ENCODE measurements at regions not wholly inside any gene's neighbourhood (a gene's known extent, or its start where the extent isn't known, plus 50 kb on each side); places are given as distances from the start of the nearest gene placed in this dataset.

DNA sequence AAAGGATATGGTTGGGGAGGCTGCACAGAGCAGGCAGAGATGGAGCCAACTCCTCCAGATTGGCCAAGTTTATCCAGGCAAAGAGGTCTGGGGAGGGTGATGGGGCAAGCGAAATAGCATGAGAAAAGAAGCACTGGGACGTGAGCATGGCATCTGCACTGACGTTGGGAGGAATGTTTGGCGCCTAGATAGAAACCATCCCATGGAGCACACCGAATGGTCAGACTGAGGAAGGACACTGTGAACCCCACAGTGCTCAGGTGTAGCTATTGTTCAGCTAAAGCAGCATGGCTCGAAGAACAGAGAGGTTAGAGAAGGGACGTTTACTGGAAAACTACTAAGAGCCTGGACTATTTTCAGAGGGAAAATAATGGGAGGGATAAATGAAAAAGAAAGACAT lies 387.1 kb downstream of the EMP1 start:
- no peaks in the 10 kb centered on the region for H3K36me3 ChIP-seq (ENCODE audit: control insufficient read depth, insufficient read depth, low read length)
- H3K4me3 ChIP-seq (ENCODE audit: insufficient read depth, low read depth, low read length, poor library complexity, severe bottlenecking): no peak overlapping the region
- H3K9me3 ChIP-seq (ENCODE audit: control insufficient read depth, low read length): no peaks in the 10 kb centered on the region
- no peak overlapping the region for H3K27ac ChIP-seq (ENCODE audit: insufficient read depth, low read length, poor library complexity, severe bottlenecking)
- no peak for DNase-seq
- no peaks in the 10 kb centered on the region for H3K4me1 ChIP-seq (ENCODE audit: control insufficient read depth, insufficient read depth, low read length, poor library complexity, severe bottlenecking)
- no peaks in the 10 kb centered on the region for H3K27me3 ChIP-seq (replicated peaks; ENCODE audit: control insufficient read depth, insufficient read depth, low read length, poor library complexity, severe bottlenecking)

DNA sequence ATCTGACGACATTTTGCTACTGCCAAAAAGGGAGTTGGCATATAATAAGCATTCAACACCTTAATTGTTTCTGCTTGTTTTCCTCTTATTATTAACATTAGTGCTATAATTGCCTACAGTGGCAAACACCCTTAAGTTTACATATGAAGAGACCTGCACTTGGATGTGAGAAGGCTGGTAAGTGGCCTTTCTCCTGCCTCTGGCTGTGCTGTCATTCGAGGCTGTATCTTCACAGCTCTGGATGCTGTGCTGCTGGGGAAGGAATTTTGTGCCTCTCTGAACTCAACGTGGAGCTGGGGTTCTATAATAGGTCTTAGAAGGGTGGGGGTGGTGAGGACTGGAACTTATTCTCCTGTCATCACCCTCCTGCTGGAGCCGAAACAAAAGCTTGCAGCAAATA lies 385.9 kb downstream of the EMP1 start:
- no peaks in the 10 kb centered on the region for H3K27me3 ChIP-seq (replicated peaks; ENCODE audit: control insufficient read depth, insufficient read depth, low read length, poor library complexity, severe bottlenecking)
- no peaks in the 10 kb centered on the region for H3K36me3 ChIP-seq (ENCODE audit: control insufficient read depth, insufficient read depth, low read length)
- H3K9me3 ChIP-seq (ENCODE audit: control insufficient read depth, low read length): no peaks in the 10 kb centered on the region
- no peak overlapping the region for H3K27ac ChIP-seq (ENCODE audit: insufficient read depth, low read length, poor library complexity, severe bottlenecking)
- no peak for DNase-seq
- no peaks in the 10 kb centered on the region for H3K4me1 ChIP-seq (ENCODE audit: control insufficient read depth, insufficient read depth, low read length, poor library complexity, severe bottlenecking)
- no peak overlapping the region for H3K4me3 ChIP-seq (ENCODE audit: insufficient read depth, low read depth, low read length, poor library complexity, severe bottlenecking)

DNA sequence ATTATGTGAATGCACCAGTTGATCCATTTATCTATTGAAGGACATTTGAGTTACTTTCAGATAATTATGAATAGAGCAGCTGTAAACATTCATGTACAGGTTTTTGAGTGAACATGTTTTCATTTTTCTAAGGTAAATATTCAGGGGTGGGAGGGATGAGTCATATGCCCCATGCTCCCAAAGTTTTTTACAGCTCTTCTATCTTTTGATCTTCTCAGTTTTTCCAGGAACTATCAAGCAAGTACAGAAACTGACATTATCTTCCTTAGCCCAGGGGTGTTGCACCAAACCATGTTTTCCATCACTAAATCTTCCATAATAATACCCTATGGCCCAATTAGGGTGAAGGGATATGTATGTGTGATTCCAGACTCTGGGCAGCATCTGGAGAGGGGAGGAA lies 384.5 kb downstream of the EMP1 start:
- DNase-seq: no peak
- H3K36me3 ChIP-seq (ENCODE audit: control insufficient read depth, insufficient read depth, low read length): no peaks in the 10 kb centered on the region
- no peaks in the 10 kb centered on the region for H3K27me3 ChIP-seq (replicated peaks; ENCODE audit: control insufficient read depth, insufficient read depth, low read length, poor library complexity, severe bottlenecking)
- no peak overlapping the region for H3K27ac ChIP-seq (ENCODE audit: insufficient read depth, low read length, poor library complexity, severe bottlenecking)
- H3K4me1 ChIP-seq (ENCODE audit: control insufficient read depth, insufficient read depth, low read length, poor library complexity, severe bottlenecking): no peaks in the 10 kb centered on the region
- H3K9me3 ChIP-seq (ENCODE audit: control insufficient read depth, low read length): no peaks in the 10 kb centered on the region
- no peak overlapping the region for H3K4me3 ChIP-seq (ENCODE audit: insufficient read depth, low read depth, low read length, poor library complexity, severe bottlenecking)

DNA sequence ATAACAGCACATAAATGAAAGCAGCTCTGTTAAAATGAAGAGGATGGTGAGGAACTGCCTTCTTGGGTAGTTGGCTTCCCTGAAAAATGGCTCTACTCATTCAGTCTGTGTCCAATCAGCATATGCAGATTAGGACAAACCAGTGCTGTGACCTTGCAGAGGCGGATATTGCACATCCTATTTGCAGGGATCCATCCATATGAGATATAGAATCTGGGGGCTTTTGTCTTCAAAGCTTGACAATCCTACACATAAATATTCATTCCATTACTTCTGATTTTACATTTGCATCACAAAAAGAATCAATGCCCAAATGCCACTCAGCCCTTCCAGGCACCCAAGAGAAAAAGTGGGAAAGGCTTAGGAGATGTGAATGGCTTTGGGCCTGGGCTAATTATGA lies 383.7 kb downstream of the EMP1 start:
- no peaks in the 10 kb centered on the region for H3K9me3 ChIP-seq (ENCODE audit: control insufficient read depth, low read length)
- H3K4me1 ChIP-seq (ENCODE audit: control insufficient read depth, insufficient read depth, low read length, poor library complexity, severe bottlenecking): no peaks in the 10 kb centered on the region
- H3K36me3 ChIP-seq (ENCODE audit: control insufficient read depth, insufficient read depth, low read length): no peaks in the 10 kb centered on the region
- H3K27ac ChIP-seq (ENCODE audit: insufficient read depth, low read length, poor library complexity, severe bottlenecking): no peak overlapping the region
- no peaks in the 10 kb centered on the region for H3K27me3 ChIP-seq (replicated peaks; ENCODE audit: control insufficient read depth, insufficient read depth, low read length, poor library complexity, severe bottlenecking)
- no peak for DNase-seq
- H3K4me3 ChIP-seq (ENCODE audit: insufficient read depth, low read depth, low read length, poor library complexity, severe bottlenecking): no peak overlapping the region

DNA sequence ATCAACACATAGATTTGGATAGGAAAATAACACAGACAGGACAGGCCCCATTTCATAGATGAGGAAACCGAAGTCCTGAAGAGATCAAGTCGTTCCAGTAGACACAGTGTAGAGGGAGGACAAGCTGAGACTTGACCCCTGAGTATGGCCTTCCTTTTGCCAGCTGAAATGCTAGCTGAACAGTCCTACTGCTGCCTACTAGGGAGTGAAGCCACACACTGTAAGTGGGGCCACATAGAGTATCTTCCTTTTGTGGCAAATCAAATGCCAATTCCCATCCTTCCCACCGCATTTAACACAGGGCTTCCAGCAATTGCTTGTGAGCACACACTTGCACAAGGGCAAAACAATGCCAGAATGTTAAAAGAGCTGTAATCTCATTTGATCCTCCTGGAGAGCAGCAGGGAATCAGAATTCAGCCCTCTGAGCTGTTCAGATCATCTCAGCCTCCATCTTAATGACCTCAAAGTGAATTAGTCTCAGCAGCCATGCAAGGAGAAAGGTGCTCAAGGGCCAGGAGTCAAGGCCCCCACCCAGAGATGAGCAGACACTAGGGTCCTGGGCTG lies 380.5 kb downstream of the EMP1 start:
- H3K9me3 ChIP-seq (ENCODE audit: control insufficient read depth, low read length): no peaks in the 10 kb centered on the region
- H3K4me1 ChIP-seq (ENCODE audit: control insufficient read depth, insufficient read depth, low read length, poor library complexity, severe bottlenecking): no peaks in the 10 kb centered on the region
- no peak overlapping the region for H3K4me3 ChIP-seq (ENCODE audit: insufficient read depth, low read depth, low read length, poor library complexity, severe bottlenecking)
- H3K27me3 ChIP-seq (replicated peaks; ENCODE audit: control insufficient read depth, insufficient read depth, low read length, poor library complexity, severe bottlenecking): no peaks in the 10 kb centered on the region
- no peaks in the 10 kb centered on the region for H3K36me3 ChIP-seq (ENCODE audit: control insufficient read depth, insufficient read depth, low read length)
- H3K27ac ChIP-seq (ENCODE audit: insufficient read depth, low read length, poor library complexity, severe bottlenecking): no peak overlapping the region
- no peak for DNase-seq

DNA sequence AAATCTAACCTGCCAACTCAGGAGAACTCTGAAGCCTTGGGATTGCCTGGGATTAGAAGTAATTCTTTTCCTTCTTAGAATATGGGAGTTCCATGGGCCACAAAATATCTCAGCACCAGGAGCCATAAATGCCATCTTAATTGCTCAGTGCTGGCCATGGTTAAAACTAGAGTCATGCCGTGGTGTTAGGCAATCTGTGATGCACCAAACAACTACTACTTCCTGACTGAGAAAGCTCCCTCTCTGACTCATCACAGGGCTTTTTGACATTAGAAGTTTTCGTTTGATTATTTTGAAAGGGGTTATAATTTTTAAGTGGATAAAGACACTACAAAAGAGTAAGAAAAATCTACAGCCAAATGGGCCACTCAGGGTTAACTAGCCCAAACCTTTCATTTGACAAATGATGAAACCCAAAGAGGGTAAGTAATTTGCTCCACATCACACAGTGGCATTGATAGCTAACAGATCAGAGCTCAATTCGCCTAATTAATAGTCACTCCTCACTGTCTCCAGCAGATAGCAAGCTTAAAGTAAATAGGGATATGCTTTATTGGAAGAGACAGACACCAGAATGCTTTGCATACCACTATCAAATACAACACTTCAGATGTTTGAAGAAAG lies 377.3 kb downstream of the EMP1 start:
- no peaks in the 10 kb centered on the region for H3K36me3 ChIP-seq (ENCODE audit: control insufficient read depth, insufficient read depth, low read length)
- H3K27ac ChIP-seq (ENCODE audit: insufficient read depth, low read length, poor library complexity, severe bottlenecking): no peak overlapping the region
- no peaks in the 10 kb centered on the region for H3K27me3 ChIP-seq (replicated peaks; ENCODE audit: control insufficient read depth, insufficient read depth, low read length, poor library complexity, severe bottlenecking)
- no peaks in the 10 kb centered on the region for H3K9me3 ChIP-seq (ENCODE audit: control insufficient read depth, low read length)
- no peak overlapping the region for H3K4me3 ChIP-seq (ENCODE audit: insufficient read depth, low read depth, low read length, poor library complexity, severe bottlenecking)
- no peaks in the 10 kb centered on the region for H3K4me1 ChIP-seq (ENCODE audit: control insufficient read depth, insufficient read depth, low read length, poor library complexity, severe bottlenecking)
- no peak for DNase-seq

DNA sequence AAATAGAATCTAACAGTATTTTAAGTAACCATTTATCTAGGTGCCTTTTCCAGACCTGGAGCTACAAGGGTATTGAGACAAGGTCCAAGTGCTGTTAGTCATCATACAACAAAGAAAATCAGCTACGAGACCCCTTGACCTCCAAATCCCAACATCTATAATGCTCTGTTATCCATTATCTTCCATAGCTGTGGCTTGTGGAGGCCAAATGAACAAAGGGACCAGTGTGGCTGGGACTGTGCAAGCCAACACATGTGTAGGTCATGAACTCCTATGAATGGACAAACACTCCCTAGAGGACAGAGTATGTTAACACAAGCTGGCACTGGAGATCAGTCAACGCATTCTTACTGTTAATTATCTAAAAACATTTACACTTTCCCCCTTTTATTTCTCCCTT lies 374.5 kb downstream of the EMP1 start:
- Histone ChIP-seq H3K27ac (ENCODE audit: insufficient read depth, low read length, poor library complexity, severe bottlenecking) (no peak overlapping the region), H3K27me3 (replicated peaks; ENCODE audit: control insufficient read depth, insufficient read depth, low read length, poor library complexity, severe bottlenecking) (no peaks in the 10 kb centered on the region), H3K4me1 (ENCODE audit: control insufficient read depth, insufficient read depth, low read length, poor library complexity, severe bottlenecking) (no peaks in the 10 kb centered on the region), H3K9me3 (ENCODE audit: control insufficient read depth, low read length) (no peaks in the 10 kb centered on the region), H3K36me3 (ENCODE audit: control insufficient read depth, insufficient read depth, low read length) (no peaks in the 10 kb centered on the region), H3K4me3 (ENCODE audit: insufficient read depth, low read depth, low read length, poor library complexity, severe bottlenecking) (no peak overlapping the region)
- DNase-seq: no peak

DNA sequence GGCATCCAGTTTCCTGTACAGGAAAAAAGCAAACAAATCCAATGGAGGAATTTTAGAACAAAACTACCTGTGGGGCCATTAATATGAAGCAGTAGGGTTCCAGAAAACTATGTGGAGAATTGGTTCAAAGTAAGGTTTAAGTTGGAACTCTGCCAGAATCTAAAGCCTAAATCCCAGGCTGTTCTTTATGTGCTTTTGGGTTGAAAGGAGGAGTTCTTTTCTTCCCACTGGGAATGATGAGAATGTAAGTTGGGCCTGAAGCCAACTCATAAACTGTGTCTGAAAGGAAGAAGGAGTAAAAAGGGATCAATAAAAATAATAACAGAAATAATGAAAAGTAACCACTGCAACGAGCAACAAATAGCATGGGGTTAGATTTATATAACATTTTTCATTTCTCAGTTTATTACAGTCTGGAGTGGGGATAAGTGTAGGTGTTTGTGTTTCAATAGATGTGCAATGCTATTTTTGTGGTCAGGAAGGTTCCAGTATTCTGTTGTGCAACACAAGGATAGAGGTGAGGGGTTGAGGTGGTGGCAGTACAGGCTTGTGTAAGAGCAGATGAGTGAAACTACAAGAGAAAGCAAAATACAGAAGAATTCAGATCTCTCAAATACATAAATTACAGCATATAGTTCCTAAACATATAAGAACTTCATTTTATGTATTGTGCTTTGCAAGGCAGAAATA lies 373.6 kb downstream of the EMP1 start:
- no peak overlapping the region for H3K4me3 ChIP-seq (ENCODE audit: insufficient read depth, low read depth, low read length, poor library complexity, severe bottlenecking)
- H3K27me3 ChIP-seq (replicated peaks; ENCODE audit: control insufficient read depth, insufficient read depth, low read length, poor library complexity, severe bottlenecking): no peaks in the 10 kb centered on the region
- no peaks in the 10 kb centered on the region for H3K4me1 ChIP-seq (ENCODE audit: control insufficient read depth, insufficient read depth, low read length, poor library complexity, severe bottlenecking)
- DNase-seq: no peak
- no peaks in the 10 kb centered on the region for H3K9me3 ChIP-seq (ENCODE audit: control insufficient read depth, low read length)
- H3K27ac ChIP-seq (ENCODE audit: insufficient read depth, low read length, poor library complexity, severe bottlenecking): no peak overlapping the region
- no peaks in the 10 kb centered on the region for H3K36me3 ChIP-seq (ENCODE audit: control insufficient read depth, insufficient read depth, low read length)

DNA sequence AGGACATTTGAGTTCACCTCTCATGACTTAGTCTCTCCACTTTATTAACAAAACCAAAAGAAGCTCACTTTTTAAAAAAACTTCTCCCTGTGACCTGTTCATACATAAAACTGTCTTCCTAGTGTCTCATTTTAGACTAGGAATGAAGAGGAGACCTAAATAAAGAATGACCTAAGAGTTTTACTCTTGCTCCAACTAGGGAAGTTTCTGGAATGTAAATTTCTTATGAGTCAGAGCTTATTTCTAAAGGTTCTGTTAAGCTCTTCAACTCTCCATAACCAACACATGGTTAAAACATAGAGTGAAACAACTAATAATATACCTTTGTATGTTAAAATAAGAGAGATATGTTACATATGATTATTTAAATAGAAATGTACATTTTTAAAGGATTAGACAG lies 369.8 kb downstream of the EMP1 start:
- Histone ChIP-seq H3K27me3 (replicated peaks; ENCODE audit: control insufficient read depth, insufficient read depth, low read length, poor library complexity, severe bottlenecking) (no peaks in the 10 kb centered on the region), H3K36me3 (ENCODE audit: control insufficient read depth, insufficient read depth, low read length) (no peaks in the 10 kb centered on the region), H3K27ac (ENCODE audit: insufficient read depth, low read length, poor library complexity, severe bottlenecking) (no peak overlapping the region), H3K4me1 (ENCODE audit: control insufficient read depth, insufficient read depth, low read length, poor library complexity, severe bottlenecking) (no peaks in the 10 kb centered on the region), H3K4me3 (ENCODE audit: insufficient read depth, low read depth, low read length, poor library complexity, severe bottlenecking) (no peak overlapping the region), H3K9me3 (ENCODE audit: control insufficient read depth, low read length) (no peaks in the 10 kb centered on the region)
- no peak for DNase-seq

DNA sequence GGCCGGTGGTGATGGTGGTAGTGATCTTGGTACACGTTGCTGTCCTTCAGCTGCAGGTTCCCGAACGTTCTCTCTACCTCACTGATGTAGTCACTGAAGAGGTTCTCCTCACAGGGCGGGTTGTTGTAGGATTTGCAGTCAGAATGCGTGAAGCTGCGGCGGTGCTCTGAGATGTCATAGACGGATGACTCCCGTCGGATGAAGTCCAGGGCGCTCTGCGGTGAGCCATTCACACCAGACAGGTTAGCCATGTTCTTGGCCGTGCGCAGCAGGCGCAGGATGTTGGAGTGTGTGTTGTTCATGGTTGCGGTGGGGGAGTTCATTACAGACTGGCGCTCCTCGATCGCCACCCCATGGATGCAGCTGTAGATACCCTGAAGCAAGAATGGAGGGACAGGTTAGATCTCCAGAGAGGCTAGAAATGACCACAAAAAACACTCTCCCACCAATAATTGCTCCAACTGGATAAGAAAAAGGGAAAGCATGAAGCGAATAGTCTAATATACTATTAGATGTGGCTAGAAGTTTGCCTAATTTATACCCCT lies 367.8 kb downstream of the EMP1 start:
- Histone ChIP-seq H3K27ac (ENCODE audit: insufficient read depth, low read length, poor library complexity, severe bottlenecking) (no peak overlapping the region), H3K4me1 (ENCODE audit: control insufficient read depth, insufficient read depth, low read length, poor library complexity, severe bottlenecking) (no peaks in the 10 kb centered on the region), H3K36me3 (ENCODE audit: control insufficient read depth, insufficient read depth, low read length) (no peaks in the 10 kb centered on the region), H3K4me3 (ENCODE audit: insufficient read depth, low read depth, low read length, poor library complexity, severe bottlenecking) (no peak overlapping the region), H3K9me3 (ENCODE audit: control insufficient read depth, low read length) (no peaks in the 10 kb centered on the region), H3K27me3 (replicated peaks; ENCODE audit: control insufficient read depth, insufficient read depth, low read length, poor library complexity, severe bottlenecking) (no peaks in the 10 kb centered on the region)
- DNase-seq: no peak
